A549 (cell line): ENCODE measurements at regions not wholly inside any gene's neighbourhood (a gene's known extent, or its start where the extent isn't known, plus 50 kb on each side); places are given as distances from the start of the nearest gene placed in this dataset.

ENCODE experiments used
- ATAC-seq, 2 experiments: fragments of 200-7000 bp in 1 of 2; fragments of >200 bp in 1 of 2; cut with Nextera tagmentation in 1 of 2; cut with Tn5 transposase in 1 of 2; 3 replicates each; pipeline versions ENCODE4 v1.8.0 to v1.9.1; 2018 to 2020; ENCODE audit warnings: mild to moderate bottlenecking in 1 of 2, moderate library complexity in 1 of 2
- CTCF ChIA-PET: fragments of 300-600 bp; sonication (Branson Sonifier 250); formaldehyde crosslinking; extraction: SDS; loops from one replicate; lab custom pipeline; 2021; ENCODE audit warnings: antibody characterized with exemption, inconsistent platforms; lab: Yijun Ruan, JAX
- POLR2A ChIA-PET: fragments of 350-600 bp; formaldehyde crosslinking; extraction: SDS; loops from one replicate; lab custom pipeline; 2021; ENCODE audit warnings: antibody characterized with exemption, inconsistent platforms; lab: Yijun Ruan, JAX
- DNase-seq, 2 experiments: peaks; one replicate each; pipeline versions ENCODE4 v3.0.0 to v3.0.0-alpha.2; 2011 to 2016; ENCODE audit warnings: low read depth in 1 of 2, low spot score in 1 of 2
- FAIRE-seq: peaks from 2 replicates; lab custom pipeline; 2011; peaks lifted over from hg19 to GRCh38; lab: Jason Lieb, UNC
- H3K27ac ChIP-seq, 2 experiments: fragments of >200 bp; sonication (Bioruptor Twin); formaldehyde crosslinking; 3 replicates each; pipeline ENCODE4 v1.5.1; 2016 to 2017
- H3K4me1 ChIP-seq: fragments of >200 bp; sonication (Bioruptor Twin); formaldehyde crosslinking; 3 replicates; pipeline ENCODE4 v1.6.1; 2016
- H3K4me2 ChIP-seq: fragments of >200 bp; sonication (Bioruptor Twin); formaldehyde crosslinking; 3 replicates; pipeline ENCODE4 v1.6.1; 2016
- H3K4me3 ChIP-seq: fragments of >200 bp; sonication (Bioruptor Twin); formaldehyde crosslinking; 3 replicates; pipeline ENCODE4 v1.5.1; 2016
- H3K9me3 ChIP-seq: fragments of >200 bp; sonication (Bioruptor Twin); formaldehyde crosslinking; 3 replicates; pipeline ENCODE4 v1.6.1; 2016
- BCL3 ChIP-seq: fragments of >200 bp; sonication (Bioruptor Twin); formaldehyde crosslinking; IDR thresholded peaks from 3 replicates; pipeline ENCODE4 v1.6.1; 2016
- CBX2 ChIP-seq: fragments of 200-600 bp; sonication (generic); IDR thresholded peaks from 2 replicates; pipeline ENCODE4 v1.6.1; 2016; ENCODE audit warnings: low read depth, mild to moderate bottlenecking, borderline replicate concordance
- CBX8 ChIP-seq: fragments of 200-600 bp; sonication (generic); IDR thresholded peaks from 2 replicates; pipeline ENCODE4 v1.6.1; 2016
- CEBPB ChIP-seq, 2 experiments: fragments of >200 bp in 1 of 2; sonication (Bioruptor Twin) in 1 of 2; formaldehyde crosslinking in 1 of 2; IDR thresholded peaks; 2 replicates each; pipeline ENCODE4 v1.6.1; 2012 to 2016
- CHD4 ChIP-seq: fragments of 200-600 bp; sonication (generic); IDR thresholded peaks from 2 replicates; pipeline ENCODE4 v1.6.1; 2016; ENCODE audit warnings: antibody characterized with exemption, mild to moderate bottlenecking, borderline replicate concordance
- EP300 ChIP-seq, 2 experiments: fragments of >200 bp; sonication (Bioruptor Twin); formaldehyde crosslinking; IDR thresholded peaks; 2 replicates in 1 of 2; 3 replicates in 1 of 2; pipeline ENCODE4 v1.6.1; 2016 to 2017
- ESRRA ChIP-seq: fragments of 150-350 bp; IDR thresholded peaks from 2 replicates; pipeline ENCODE4 v1.6.1; 2014; ENCODE audit warnings: mild to moderate bottlenecking, low read length, borderline replicate concordance
- FOSL2 ChIP-seq, 2 experiments: fragments of 450-650 bp in 1 of 2; fragments of >200 bp in 1 of 2; sonication (Bioruptor Twin) in 1 of 2; formaldehyde crosslinking; IDR thresholded peaks; 2 replicates each; pipeline versions ENCODE4 v1.5.0 to v1.6.1; 2016 to 2020; ENCODE audit warnings: mild to moderate bottlenecking in 1 of 2, moderate library complexity in 1 of 2
- FOXS1 ChIP-seq: fragments of 250-450 bp; sonication (Bioruptor Pico); IDR thresholded peaks from 2 replicates; pipeline ENCODE4 v1.5.0; 2020; ENCODE audit warnings: mild to moderate bottlenecking, moderate library complexity
- GATA3 ChIP-seq: IDR thresholded peaks from 2 replicates; pipeline ENCODE4 v1.6.1; 2012; ENCODE audit warnings: borderline replicate concordance
- HDAC2 ChIP-seq: fragments of 200-600 bp; sonication (generic); IDR thresholded peaks from 2 replicates; pipeline ENCODE4 v1.6.1; 2016
- HMGXB4 ChIP-seq: fragments of 250-450 bp; sonication (Bioruptor Pico); IDR thresholded peaks from 2 replicates; pipeline ENCODE4 v1.5.0; 2021; ENCODE audit warnings: mild to moderate bottlenecking, moderate library complexity, borderline replicate concordance
- HOXA7 ChIP-seq: fragments of 250-450 bp; sonication (Bioruptor Pico); IDR thresholded peaks from 2 replicates; pipeline ENCODE4 v1.5.0; 2020; ENCODE audit warnings: mild to moderate bottlenecking, moderate library complexity
- HOXB13 ChIP-seq: fragments of 250-450 bp; sonication (Bioruptor Pico); IDR thresholded peaks from 2 replicates; pipeline ENCODE4 v1.5.0; 2020; ENCODE audit warnings: low read depth, mild to moderate bottlenecking, moderate library complexity
- HOXB5 ChIP-seq: fragments of 250-450 bp; sonication (Bioruptor Pico); IDR thresholded peaks from 2 replicates; pipeline ENCODE4 v1.5.0; 2020; ENCODE audit warnings: mild to moderate bottlenecking, moderate library complexity
- JUN ChIP-seq, 2 experiments: fragments of >200 bp; sonication (Bioruptor Twin); formaldehyde crosslinking; IDR thresholded peaks; 2 replicates in 1 of 2; 3 replicates in 1 of 2; pipeline ENCODE4 v1.6.1; 2016 to 2017
- KDM1A ChIP-seq: fragments of 200-600 bp; sonication (generic); IDR thresholded peaks from 2 replicates; pipeline ENCODE4 v1.6.1; 2016; ENCODE audit warnings: low read depth, mild to moderate bottlenecking
- MAFK ChIP-seq: fragments of 450-650 bp; IDR thresholded peaks from 2 replicates; pipeline ENCODE4 v1.6.1; 2014; ENCODE audit not compliant: partially characterized antibody
- MAZ ChIP-seq: fragments of 150-350 bp; IDR thresholded peaks from 2 replicates; pipeline ENCODE4 v1.6.1; 2014; ENCODE audit warnings: antibody characterized with exemption, low read depth, low read length, borderline replicate concordance
- MYC ChIP-seq: IDR thresholded peaks from 2 replicates; pipeline ENCODE4 v1.6.1; 2012; ENCODE audit warnings: mild to moderate bottlenecking, inconsistent platforms, low read length, improper control_type of control experiment, borderline replicate concordance
- PBX3 ChIP-seq: IDR thresholded peaks from 2 replicates; pipeline ENCODE4 v1.6.1; 2012
- PHF8 ChIP-seq: fragments of 200-600 bp; sonication (generic); IDR thresholded peaks from 2 replicates; pipeline ENCODE4 v1.6.1; 2016; ENCODE audit warnings: low read depth, mild to moderate bottlenecking, antibody characterized with exemption, moderate library complexity, borderline replicate concordance
- POLR2A ChIP-seq: IDR thresholded peaks from 2 replicates; pipeline ENCODE4 v1.6.1; 2012; ENCODE audit warnings: mild to moderate bottlenecking, low read length
- RAD21 ChIP-seq, 2 experiments: fragments of >200 bp in 1 of 2; sonication (Bioruptor Twin) in 1 of 2; formaldehyde crosslinking in 1 of 2; IDR thresholded peaks in 1 of 2; conservative IDR thresholded peaks in 1 of 2; 2 replicates in 1 of 2; 3 replicates in 1 of 2; pipeline ENCODE4 v1.6.1; 2012 to 2018; ENCODE audit warnings: inconsistent platforms in 1 of 2
- RNF2 ChIP-seq: fragments of 200-600 bp; sonication (generic); IDR thresholded peaks from 2 replicates; pipeline ENCODE4 v1.6.1; 2016; ENCODE audit warnings: low read depth, mild to moderate bottlenecking, antibody characterized with exemption, moderate library complexity, borderline replicate concordance
- SREBF2 ChIP-seq: fragments of 450-650 bp; IDR thresholded peaks from 2 replicates; pipeline ENCODE4 v1.6.1; 2014; ENCODE audit warnings: mild to moderate bottlenecking, moderate library complexity
- TFCP2L1 ChIP-seq: fragments of 250-450 bp; sonication (Bioruptor Pico); IDR thresholded peaks from 2 replicates; pipeline ENCODE4 v1.5.0; 2021; ENCODE audit warnings: mild to moderate bottlenecking
- WGBS: methylation state at CpG from one replicate; pipeline ENCODE4 v1.1.6; 2017; ENCODE audit errors: missing lambda C conversion rate; 5-methylcytosine and 5-hydroxymethylcytosine counted together

GRCh38 chr1:232696466-232696865, 66.5 kb upstream of the SIPA1L2 start:
- TF ChIP-seq TFCP2L1 (CRISPR knock-in tag) (no peak), HOXB13 (CRISPR knock-in tag) (no peak), CEBPB (IDR thresholded peaks at IDR 0.05) (no peak), POLR2A (no peak), RAD21 (conservative IDR thresholded peaks at IDR 0.05 in 1 of 2, IDR thresholded peaks at IDR 0.05 in 1 of 2) (no peak), SREBF2 (no peak), KDM1A (no peak), HOXA7 (CRISPR knock-in tag) (no peak), HOXB5 (CRISPR knock-in tag) (no peak), CBX8 (no peak), HDAC2 (no peak), RNF2 (no peak), CHD4 (no peak), MAZ (no peak), BCL3 (no peak), GATA3 (no peak), MAFK (no peak)
- no peak for ATAC-seq
- Histone ChIP-seq H3K4me1 (no peaks in the 10 kb centered on the region), H3K9me3 (no peaks in the 10 kb centered on the region), H3K4me3 (no peak overlapping the region), H3K4me2 (no peak overlapping the region), H3K27ac (no peak overlapping the region)
- ChIA-PET CTCF (interaction anchor here (1.2 kb wide), 1 partner anchor 24 kb away, joined by 3 read pairs; no protein-coding TSS in a partner anchor), POLR2A (no interaction called here)
- DNase-seq, result no peak
- WGBS, result 73% methylated on average over 6 of the region's 6 CpGs
- FAIRE-seq, result no peak

GRCh38 chr1:232697187-232697822, 67.4 kb upstream of the SIPA1L2 start:
- no peak for DNase-seq
- Histone ChIP-seq H3K9me3 (0 out of 3 replicates have a peak, but pooled peaks cover 6% of the 10 kb centered on the region), H3K4me1 (no peaks in the 10 kb centered on the region), H3K27ac (no peak overlapping the region), H3K4me3 (no peak overlapping the region), H3K4me2 (no peak overlapping the region)
- POLR2A ChIA-PET, result no interaction called here
- no peak for FAIRE-seq
- 57% methylated on average over 4 of the region's 4 CpGs for WGBS
- CTCF ChIA-PET, result interaction anchor here (0.9 kb wide), 1 partner anchor 34 kb away, joined by 3 read pairs; no protein-coding TSS in a partner anchor
- no peak; a peak in 1 of 6 replicates for ATAC-seq
- TF ChIP-seq FOSL2 (IDR thresholded peaks at IDR 0.05) (no peak), FOSL2 (CRISPR knock-in tag; IDR thresholded peaks at IDR 0.05) (no peak), RAD21 (conservative IDR thresholded peaks at IDR 0.05 in 1 of 2, IDR thresholded peaks at IDR 0.05 in 1 of 2) (no peak), PBX3 (no peak), CBX2 (no peak), ESRRA (no peak), FOXS1 (CRISPR knock-in tag) (no peak), HOXB5 (CRISPR knock-in tag) (no peak), HMGXB4 (no peak), PHF8 (no peak), TFCP2L1 (CRISPR knock-in tag) (no peak), JUN (IDR thresholded peaks at IDR 0.05) (no peak), CBX8 (no peak), MYC (no peak), EP300 (IDR thresholded peaks at IDR 0.05) (no peak), KDM1A (no peak)
